ENCODE measurements at regions not wholly inside any gene's neighbourhood (a gene's known extent, or its start where the extent isn't known, plus 50 kb on each side); places are given as distances from the start of the nearest gene placed in this dataset.
A peak's percentile ranks its signal among the peaks of the same experiment; 100 is the strongest.

GRCh38 chr2:52886556-52886955 lies 881.0 kb upstream of the CHAC2 start:
- Histone ChIP-seq H3K4me3 (ENCODE audit: low read length) (no peak overlapping the region), H3K4me1 (ENCODE audit: control insufficient read depth, insufficient read depth, low read length) (no peaks in the 10 kb centered on the region), H3K27me3 (ENCODE audit: control insufficient read depth, insufficient read depth, low read length) (no peaks in the 10 kb centered on the region), H3K27ac (ENCODE audit: low read length) (no peak overlapping the region), H3K36me3 (ENCODE audit: control insufficient read depth, insufficient read depth, low read length) (no peaks in the 10 kb centered on the region), H3K9me3 (ENCODE audit: control insufficient read depth, low read depth, low read length) (peaks cover 3% of the 10 kb centered on the region)
- no peak for DNase-seq
- WGBS (ENCODE audit: insufficient coverage, low lambda C conversion rate): 100% methylated on average over 1 of the region's 3 CpGs

- H3K27ac ChIP-seq (ENCODE audit: low read length): no peak overlapping the region
- H3K4me3 ChIP-seq (ENCODE audit: low read length): no peak overlapping the region
- no peak for DNase-seq
- 91% methylated on average over 1 of the region's 3 CpGs for WGBS (ENCODE audit: insufficient coverage, low lambda C conversion rate)
- H3K36me3 ChIP-seq (ENCODE audit: control insufficient read depth, insufficient read depth, low read length): no peaks in the 10 kb centered on the region
- H3K27me3 ChIP-seq (ENCODE audit: control insufficient read depth, insufficient read depth, low read length): no peaks in the 10 kb centered on the region
- peaks cover 3% of the 10 kb centered on the region for H3K9me3 ChIP-seq (ENCODE audit: control insufficient read depth, low read depth, low read length)
- no peaks in the 10 kb centered on the region for H3K4me1 ChIP-seq (ENCODE audit: control insufficient read depth, insufficient read depth, low read length)
Observed at GRCh38 chr2:52884761-52885352, 882.7 kb upstream of the CHAC2 start.

GRCh38 chr2:52882974-52883373 lies 884.6 kb upstream of the CHAC2 start:
- Histone ChIP-seq H3K4me3 (ENCODE audit: low read length) (no peak overlapping the region), H3K36me3 (ENCODE audit: control insufficient read depth, insufficient read depth, low read length) (no peaks in the 10 kb centered on the region), H3K4me1 (ENCODE audit: control insufficient read depth, insufficient read depth, low read length) (no peaks in the 10 kb centered on the region), H3K27ac (ENCODE audit: low read length) (no peak overlapping the region), H3K27me3 (ENCODE audit: control insufficient read depth, insufficient read depth, low read length) (no peaks in the 10 kb centered on the region), H3K9me3 (ENCODE audit: control insufficient read depth, low read depth, low read length) (peaks cover 3% of the 10 kb centered on the region)
- WGBS (ENCODE audit: insufficient coverage, low lambda C conversion rate): 100% methylated on average over 1 of the region's 2 CpGs
- no peak for DNase-seq

- Histone ChIP-seq H3K9me3 (ENCODE audit: control insufficient read depth, low read depth, low read length) (peaks cover 3% of the 10 kb centered on the region), H3K4me3 (ENCODE audit: low read length) (no peak overlapping the region), H3K4me1 (ENCODE audit: control insufficient read depth, insufficient read depth, low read length) (no peaks in the 10 kb centered on the region), H3K27ac (ENCODE audit: low read length) (no peak overlapping the region), H3K36me3 (ENCODE audit: control insufficient read depth, insufficient read depth, low read length) (no peaks in the 10 kb centered on the region), H3K27me3 (ENCODE audit: control insufficient read depth, insufficient read depth, low read length) (no peaks in the 10 kb centered on the region)
- peak; percentile 5 to 10 for DNase-seq
- no CpG with 5 or more reads among the region's 1 CpG for WGBS (ENCODE audit: insufficient coverage, low lambda C conversion rate)
Observed at GRCh38 chr2:52881606-52882005, 886.0 kb upstream of the CHAC2 start.

GRCh38 chr2:52880872-52881271 lies 886.7 kb upstream of the CHAC2 start:
- Histone ChIP-seq H3K36me3 (ENCODE audit: control insufficient read depth, insufficient read depth, low read length) (no peaks in the 10 kb centered on the region), H3K4me1 (ENCODE audit: control insufficient read depth, insufficient read depth, low read length) (no peaks in the 10 kb centered on the region), H3K4me3 (ENCODE audit: low read length) (no peak overlapping the region), H3K27ac (ENCODE audit: low read length) (no peak overlapping the region), H3K27me3 (ENCODE audit: control insufficient read depth, insufficient read depth, low read length) (no peaks in the 10 kb centered on the region), H3K9me3 (ENCODE audit: control insufficient read depth, low read depth, low read length) (peaks cover 3% of the 10 kb centered on the region)
- DNase-seq: no peak
- WGBS (ENCODE audit: insufficient coverage, low lambda C conversion rate): 80% methylated on average over 1 of the region's 3 CpGs

- H3K4me1 ChIP-seq (ENCODE audit: control insufficient read depth, insufficient read depth, low read length): no peaks in the 10 kb centered on the region
- H3K27ac ChIP-seq (ENCODE audit: low read length): no peak overlapping the region
- peaks cover 3% of the 10 kb centered on the region for H3K9me3 ChIP-seq (ENCODE audit: control insufficient read depth, low read depth, low read length)
- H3K36me3 ChIP-seq (ENCODE audit: control insufficient read depth, insufficient read depth, low read length): no peaks in the 10 kb centered on the region
- whole genome bisulfite sequencing (ENCODE audit: insufficient coverage, low lambda C conversion rate): 100% methylated on average over 1 of the region's 4 CpGs
- no peaks in the 10 kb centered on the region for H3K27me3 ChIP-seq (ENCODE audit: control insufficient read depth, insufficient read depth, low read length)
- no peak overlapping the region for H3K4me3 ChIP-seq (ENCODE audit: low read length)
- DNase-seq: no peak
Observed at GRCh38 chr2:52879561-52879960, 888.0 kb upstream of the CHAC2 start.

GRCh38 chr2:52877703-52878102 lies 889.9 kb upstream of the CHAC2 start:
- no peaks in the 10 kb centered on the region for H3K27me3 ChIP-seq (ENCODE audit: control insufficient read depth, insufficient read depth, low read length)
- H3K27ac ChIP-seq (ENCODE audit: low read length): no peak overlapping the region
- no peaks in the 10 kb centered on the region for H3K36me3 ChIP-seq (ENCODE audit: control insufficient read depth, insufficient read depth, low read length)
- H3K9me3 ChIP-seq (ENCODE audit: control insufficient read depth, low read depth, low read length): peaks cover under 1% of the 10 kb centered on the region
- H3K4me3 ChIP-seq (ENCODE audit: low read length): no peak overlapping the region
- H3K4me1 ChIP-seq (ENCODE audit: control insufficient read depth, insufficient read depth, low read length): no peaks in the 10 kb centered on the region
- 71% methylated on average over 1 of the region's 1 CpG for WGBS (ENCODE audit: insufficient coverage, low lambda C conversion rate)
- no peak for DNase-seq

GRCh38 chr2:52874466-52875106 lies 893.0 kb upstream of the CHAC2 start:
- WGBS (ENCODE audit: insufficient coverage, low lambda C conversion rate): 82% methylated on average over 2 of the region's 6 CpGs
- H3K4me3 ChIP-seq (ENCODE audit: low read length): no peak overlapping the region
- H3K4me1 ChIP-seq (ENCODE audit: control insufficient read depth, insufficient read depth, low read length): no peaks in the 10 kb centered on the region
- DNase-seq: no peak
- H3K27ac ChIP-seq (ENCODE audit: low read length): no peak overlapping the region
- H3K36me3 ChIP-seq (ENCODE audit: control insufficient read depth, insufficient read depth, low read length): no peaks in the 10 kb centered on the region
- no peaks in the 10 kb centered on the region for H3K9me3 ChIP-seq (ENCODE audit: control insufficient read depth, low read depth, low read length)
- H3K27me3 ChIP-seq (ENCODE audit: control insufficient read depth, insufficient read depth, low read length): no peaks in the 10 kb centered on the region

- no peak overlapping the region for H3K27ac ChIP-seq (ENCODE audit: low read length)
- no peaks in the 10 kb centered on the region for H3K27me3 ChIP-seq (ENCODE audit: control insufficient read depth, insufficient read depth, low read length)
- no peak for DNase-seq
- no peaks in the 10 kb centered on the region for H3K36me3 ChIP-seq (ENCODE audit: control insufficient read depth, insufficient read depth, low read length)
- no peaks in the 10 kb centered on the region for H3K9me3 ChIP-seq (ENCODE audit: control insufficient read depth, low read depth, low read length)
- WGBS (ENCODE audit: insufficient coverage, low lambda C conversion rate): 90% methylated on average over 2 of the region's 3 CpGs
- H3K4me3 ChIP-seq (ENCODE audit: low read length): no peak overlapping the region
- H3K4me1 ChIP-seq (ENCODE audit: control insufficient read depth, insufficient read depth, low read length): no peaks in the 10 kb centered on the region
Observed at GRCh38 chr2:52862801-52863200, 904.8 kb upstream of the CHAC2 start.

GRCh38 chr2:52861596-52861995 lies 906.0 kb upstream of the CHAC2 start:
- H3K36me3 ChIP-seq (ENCODE audit: control insufficient read depth, insufficient read depth, low read length): no peaks in the 10 kb centered on the region
- H3K9me3 ChIP-seq (ENCODE audit: control insufficient read depth, low read depth, low read length): no peaks in the 10 kb centered on the region
- H3K4me1 ChIP-seq (ENCODE audit: control insufficient read depth, insufficient read depth, low read length): no peaks in the 10 kb centered on the region
- WGBS (ENCODE audit: insufficient coverage, low lambda C conversion rate): 100% methylated on average over 1 of the region's 4 CpGs
- no peak overlapping the region for H3K27ac ChIP-seq (ENCODE audit: low read length)
- no peaks in the 10 kb centered on the region for H3K27me3 ChIP-seq (ENCODE audit: control insufficient read depth, insufficient read depth, low read length)
- H3K4me3 ChIP-seq (ENCODE audit: low read length): no peak overlapping the region
- DNase-seq: no peak

- H3K27ac ChIP-seq (ENCODE audit: low read length): no peak overlapping the region
- H3K9me3 ChIP-seq (ENCODE audit: control insufficient read depth, low read depth, low read length): no peaks in the 10 kb centered on the region
- no peak overlapping the region for H3K4me3 ChIP-seq (ENCODE audit: low read length)
- WGBS (ENCODE audit: insufficient coverage, low lambda C conversion rate): no CpG with 5 or more reads among the region's 2 CpGs
- no peak for DNase-seq
- H3K36me3 ChIP-seq (ENCODE audit: control insufficient read depth, insufficient read depth, low read length): no peaks in the 10 kb centered on the region
- H3K4me1 ChIP-seq (ENCODE audit: control insufficient read depth, insufficient read depth, low read length): no peaks in the 10 kb centered on the region
- no peaks in the 10 kb centered on the region for H3K27me3 ChIP-seq (ENCODE audit: control insufficient read depth, insufficient read depth, low read length)
Observed at GRCh38 chr2:52859065-52859464, 908.5 kb upstream of the CHAC2 start.

Measured in large intestine (tissue), 3 donors.